Choroid plexus epithelial cell (primary cell): ENCODE measurements at regions not wholly inside any gene's neighbourhood (a gene's known extent, or its start where the extent isn't known, plus 50 kb on each side); places are given as distances from the start of the nearest gene placed in this dataset.

ENCODE experiments used
- DNase-seq: peaks from one replicate; pipeline ENCODE4 v3.0.0-alpha.2; 2010; ENCODE audit warnings: low read depth
- H3K4me3 ChIP-seq: 2 replicates; pipeline ENCODE4 v1.5.1; 2011; ENCODE audit warnings: low read depth, mild to moderate bottlenecking, control low read depth, low read length, moderate library complexity
- TF ChIP-seq, protein P1 (sequence below): conservative IDR thresholded peaks from 2 replicates; pipeline ENCODE4 v1.5.1; 2011; ENCODE audit warnings: low read depth, mild to moderate bottlenecking, control low read depth, inconsistent platforms, low read length, moderate library complexity

DNA sequence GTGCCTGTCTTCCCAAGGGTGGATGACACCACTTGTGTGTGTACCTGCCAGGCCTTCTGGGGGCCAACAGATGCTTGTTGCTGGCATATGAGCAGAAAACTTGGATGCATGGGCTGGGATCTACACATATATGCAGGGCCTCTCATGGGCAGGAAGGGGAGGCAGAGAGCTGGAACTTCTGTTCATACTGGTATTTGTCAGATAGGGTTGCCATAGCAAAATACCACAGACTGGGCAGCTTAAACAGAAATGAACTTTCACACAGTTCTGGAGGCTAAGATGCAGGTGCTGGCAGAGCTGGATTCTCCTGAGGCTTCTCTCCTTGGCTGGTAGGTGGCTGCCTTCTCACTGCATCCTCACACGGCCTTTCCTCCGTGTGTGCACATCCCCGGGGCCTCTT lies 121.8 kb downstream of the SUDS3 start:
- TF ChIP-seq, protein P1, sequence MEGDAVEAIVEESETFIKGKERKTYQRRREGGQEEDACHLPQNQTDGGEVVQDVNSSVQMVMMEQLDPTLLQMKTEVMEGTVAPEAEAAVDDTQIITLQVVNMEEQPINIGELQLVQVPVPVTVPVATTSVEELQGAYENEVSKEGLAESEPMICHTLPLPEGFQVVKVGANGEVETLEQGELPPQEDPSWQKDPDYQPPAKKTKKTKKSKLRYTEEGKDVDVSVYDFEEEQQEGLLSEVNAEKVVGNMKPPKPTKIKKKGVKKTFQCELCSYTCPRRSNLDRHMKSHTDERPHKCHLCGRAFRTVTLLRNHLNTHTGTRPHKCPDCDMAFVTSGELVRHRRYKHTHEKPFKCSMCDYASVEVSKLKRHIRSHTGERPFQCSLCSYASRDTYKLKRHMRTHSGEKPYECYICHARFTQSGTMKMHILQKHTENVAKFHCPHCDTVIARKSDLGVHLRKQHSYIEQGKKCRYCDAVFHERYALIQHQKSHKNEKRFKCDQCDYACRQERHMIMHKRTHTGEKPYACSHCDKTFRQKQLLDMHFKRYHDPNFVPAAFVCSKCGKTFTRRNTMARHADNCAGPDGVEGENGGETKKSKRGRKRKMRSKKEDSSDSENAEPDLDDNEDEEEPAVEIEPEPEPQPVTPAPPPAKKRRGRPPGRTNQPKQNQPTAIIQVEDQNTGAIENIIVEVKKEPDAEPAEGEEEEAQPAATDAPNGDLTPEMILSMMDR: no peak
- no peak for DNase-seq
- no peak overlapping the region for H3K4me3 ChIP-seq

DNA sequence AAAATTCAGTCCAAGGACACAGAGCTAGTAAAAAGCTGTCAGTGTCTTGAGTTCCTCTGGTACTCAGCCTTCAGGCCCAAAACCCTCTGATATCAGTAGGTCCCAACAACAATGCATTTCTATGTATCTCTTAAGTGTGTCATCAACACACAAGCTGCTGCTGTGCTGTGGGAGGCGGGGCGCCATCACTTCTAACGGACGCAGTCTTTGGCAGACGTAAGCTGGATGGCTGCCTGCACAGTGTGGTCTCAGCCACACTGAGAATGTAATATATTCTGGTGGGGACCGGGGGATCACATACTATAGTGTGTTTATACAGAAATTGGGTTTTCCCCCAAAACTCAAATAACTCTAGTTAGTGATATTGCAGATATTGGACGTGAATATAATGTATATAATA lies 123.9 kb downstream of the SUDS3 start:
- H3K4me3 ChIP-seq: no peak overlapping the region
- DNase-seq: no peak
- TF ChIP-seq, protein P1: no peak

DNA sequence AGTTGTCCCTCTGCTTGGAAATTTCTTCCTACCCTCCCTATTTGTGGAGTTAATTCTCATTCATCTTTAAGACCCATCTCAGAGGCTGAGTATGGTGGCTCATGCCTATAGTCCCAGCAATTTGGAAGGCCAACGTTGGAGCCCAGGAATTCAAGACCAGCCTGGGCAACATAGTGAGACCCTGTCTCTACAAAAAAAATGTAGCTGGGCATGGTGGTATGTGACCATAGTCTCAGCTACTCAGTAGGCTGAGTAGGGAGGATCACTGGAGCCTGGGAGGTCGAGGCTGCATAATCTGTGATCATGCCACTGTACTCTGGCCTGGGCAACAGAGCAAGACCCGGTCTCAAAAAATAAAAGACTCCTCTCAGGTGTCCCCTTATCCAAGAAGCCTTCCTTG lies 125.1 kb downstream of the SUDS3 start:
- TF ChIP-seq, protein P1: no peak
- no peak for DNase-seq
- H3K4me3 ChIP-seq: no peak overlapping the region

DNA sequence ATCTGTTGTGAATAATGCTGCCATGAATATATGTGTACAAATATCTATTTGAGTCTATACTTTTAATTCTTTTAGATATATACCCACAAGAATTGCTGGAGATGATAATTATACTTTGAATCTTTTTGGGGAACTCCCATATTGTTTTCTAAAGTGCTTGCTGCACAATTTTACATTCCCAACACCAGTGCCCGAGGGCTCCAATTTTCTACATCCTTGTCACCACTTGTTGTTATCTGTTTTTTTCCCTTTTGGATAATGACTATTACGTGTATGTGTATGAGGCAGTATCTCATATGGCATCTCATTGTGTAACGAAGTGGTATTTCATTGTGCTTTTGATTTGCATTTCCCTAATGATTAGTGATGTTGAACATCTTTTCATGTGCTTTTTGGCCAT lies 127.1 kb downstream of the SUDS3 start:
- no peak overlapping the region for H3K4me3 ChIP-seq
- TF ChIP-seq, protein P1: no peak
- no peak for DNase-seq

DNA sequence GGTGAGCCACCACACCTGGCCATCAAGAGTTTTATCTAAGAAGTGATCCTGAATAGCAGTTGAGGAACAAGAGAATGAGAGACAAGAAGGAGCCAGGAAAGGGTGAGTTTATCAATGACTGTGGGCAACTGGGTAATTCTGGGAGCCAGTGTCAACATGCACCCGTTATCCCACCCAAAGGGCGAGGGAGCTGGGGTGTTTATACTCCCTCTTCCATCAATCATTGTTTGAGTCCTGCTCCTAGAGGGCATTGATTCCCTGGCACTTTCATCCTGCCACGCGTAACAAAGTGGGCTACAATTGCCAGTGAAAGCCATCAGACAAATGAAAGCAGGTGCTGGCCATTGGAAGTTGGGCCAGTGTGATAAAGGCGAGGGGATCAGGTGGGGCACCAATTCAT lies 136.3 kb downstream of the SUDS3 start:
- no peak overlapping the region for H3K4me3 ChIP-seq
- DNase-seq: no peak
- TF ChIP-seq, protein P1: no peak

DNA sequence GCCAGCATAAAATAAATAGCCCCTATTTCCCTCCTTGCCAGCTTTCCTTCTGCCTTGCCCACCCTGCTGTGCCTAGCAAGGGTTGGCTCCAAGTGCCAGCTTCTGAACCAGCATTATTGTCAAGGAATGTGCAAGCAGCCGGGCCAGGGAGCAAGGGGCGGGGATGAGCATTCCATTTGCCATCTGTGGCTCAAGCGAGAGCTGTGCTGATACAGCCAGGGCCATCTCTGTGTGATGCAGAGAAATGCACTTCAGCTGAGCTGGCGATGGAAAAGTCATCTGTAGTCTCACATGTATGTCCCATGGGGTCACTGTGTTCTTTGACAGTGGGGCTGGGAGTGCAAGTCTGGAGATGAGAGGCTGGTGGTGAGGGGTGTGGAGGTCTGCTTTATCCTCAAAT lies 137.3 kb downstream of the SUDS3 start:
- H3K4me3 ChIP-seq: no peak overlapping the region
- TF ChIP-seq, protein P1: no peak
- no peak for DNase-seq

DNA sequence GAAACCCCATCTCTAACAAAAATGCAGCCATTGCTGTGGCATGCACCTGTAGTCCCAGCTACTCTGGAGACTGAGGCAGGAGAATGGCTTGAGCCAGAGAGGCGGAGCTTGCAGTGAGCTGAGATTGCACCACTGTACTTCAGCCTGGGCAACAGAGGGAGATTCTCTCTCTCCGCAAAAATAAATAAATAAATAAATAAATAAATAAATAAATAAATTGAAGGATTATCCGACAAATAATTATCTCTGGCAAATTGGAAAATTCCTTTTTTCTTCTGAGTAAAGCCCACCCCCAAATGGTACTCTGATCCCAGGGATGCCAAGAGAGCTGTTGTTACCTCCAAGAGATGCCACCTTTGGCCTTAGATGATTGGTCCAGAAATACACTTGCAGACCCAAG lies 137.9 kb downstream of the SUDS3 start:
- no peak overlapping the region for H3K4me3 ChIP-seq
- DNase-seq: no peak
- TF ChIP-seq, protein P1: no peak
